Retinal pigment epithelial cell (primary cell): ENCODE measurements at regions not wholly inside any gene's neighbourhood (a gene's known extent, or its start where the extent isn't known, plus 50 kb on each side); places are given as distances from the start of the nearest gene placed in this dataset.

Experiments
- DNase-seq: peaks from one replicate; pipeline ENCODE4 v3.0.0-alpha.2; 2010; ENCODE audit warnings: low read depth
- H3K4me3 ChIP-seq: 2 replicates; pipeline ENCODE4 v1.5.1; 2011; ENCODE audit warnings: mild to moderate bottlenecking, low read length, control low read depth, moderate library complexity
- CTCF ChIP-seq: conservative IDR thresholded peaks from 2 replicates; pipeline ENCODE4 v1.5.1; 2011; ENCODE audit warnings: low read depth, low read length, control low read depth, inconsistent platforms

GRCh38 chr11:44361813-44362212 is 51.9 kb upstream of the ALX4 start:
- TF ChIP-seq CTCF: no peak
- no peak for DNase-seq
- no peak overlapping the region for H3K4me3 ChIP-seq

DNA sequence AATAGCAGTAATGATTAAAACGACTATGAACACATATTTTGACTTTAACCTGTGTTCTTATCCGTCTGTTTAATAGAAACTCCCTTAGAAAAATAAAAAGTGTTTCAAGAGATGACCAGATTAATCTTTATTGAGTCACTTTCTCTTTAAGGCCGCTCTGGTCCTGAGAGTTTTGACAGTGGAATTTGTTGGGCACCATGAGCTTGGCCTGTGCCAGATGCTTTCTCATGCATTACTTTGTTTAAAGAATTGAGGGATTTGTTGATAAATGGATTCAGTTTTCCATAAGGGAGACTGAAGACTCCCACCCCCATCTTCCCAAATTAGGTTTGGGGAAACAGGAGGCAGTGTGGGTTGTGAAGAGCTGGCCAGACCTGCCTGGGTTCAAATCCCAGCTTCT is 53.2 kb upstream of the ALX4 start:
- DNase-seq: no peak
- TF ChIP-seq CTCF: no peak
- no peak overlapping the region for H3K4me3 ChIP-seq

GRCh38 chr11:44364596-44364995 is 54.7 kb upstream of the ALX4 start:
- no peak for TF ChIP-seq CTCF
- DNase-seq: no peak
- no peak overlapping the region for H3K4me3 ChIP-seq

DNA sequence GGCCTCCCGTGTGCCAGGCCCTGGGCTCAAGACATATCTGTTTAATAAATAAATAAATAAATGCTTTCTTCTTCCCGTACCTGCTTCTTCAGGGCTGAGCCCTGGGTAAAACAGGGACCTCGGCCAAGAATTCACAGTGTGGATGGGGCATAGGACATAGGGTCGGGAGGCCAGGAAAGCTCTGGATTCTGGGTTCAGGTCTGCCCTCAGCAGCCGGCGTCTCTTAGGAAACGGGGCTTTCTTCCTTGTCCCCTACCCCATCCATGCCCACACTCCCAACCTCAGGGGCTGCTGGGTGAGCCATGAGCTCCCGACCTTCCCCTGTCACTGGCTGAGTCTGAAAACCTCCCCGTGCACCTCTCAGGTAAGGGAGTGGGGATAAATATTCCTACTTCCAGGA is 55.7 kb upstream of the ALX4 start:
- no peak for DNase-seq
- no peak for TF ChIP-seq CTCF
- no peak overlapping the region for H3K4me3 ChIP-seq

DNA sequence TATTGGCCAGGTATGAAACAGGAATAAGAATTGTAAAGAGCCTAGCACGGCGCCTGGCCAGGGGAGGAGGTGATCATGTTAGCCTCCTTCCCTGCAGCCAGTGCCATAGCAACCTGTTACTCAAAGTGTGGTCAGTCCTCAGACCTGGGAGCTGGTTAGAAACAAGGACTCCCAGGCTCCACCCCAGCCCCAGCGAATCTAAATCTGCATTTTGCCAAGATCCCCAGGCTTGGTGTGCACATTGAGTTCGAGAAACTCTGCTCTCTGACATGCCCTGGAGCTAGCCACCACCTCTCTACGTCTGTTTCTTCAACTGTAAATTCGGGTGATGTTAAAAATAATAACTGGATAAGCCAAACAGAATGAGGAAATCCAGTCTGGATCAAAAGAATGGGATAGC is 56.1 kb upstream of the ALX4 start:
- H3K4me3 ChIP-seq: no peak overlapping the region
- no peak for TF ChIP-seq CTCF
- DNase-seq: no peak

GRCh38 chr11:44366741-44367140 is 56.8 kb upstream of the ALX4 start:
- H3K4me3 ChIP-seq: no peak overlapping the region
- TF ChIP-seq CTCF: no peak
- no peak for DNase-seq

DNA sequence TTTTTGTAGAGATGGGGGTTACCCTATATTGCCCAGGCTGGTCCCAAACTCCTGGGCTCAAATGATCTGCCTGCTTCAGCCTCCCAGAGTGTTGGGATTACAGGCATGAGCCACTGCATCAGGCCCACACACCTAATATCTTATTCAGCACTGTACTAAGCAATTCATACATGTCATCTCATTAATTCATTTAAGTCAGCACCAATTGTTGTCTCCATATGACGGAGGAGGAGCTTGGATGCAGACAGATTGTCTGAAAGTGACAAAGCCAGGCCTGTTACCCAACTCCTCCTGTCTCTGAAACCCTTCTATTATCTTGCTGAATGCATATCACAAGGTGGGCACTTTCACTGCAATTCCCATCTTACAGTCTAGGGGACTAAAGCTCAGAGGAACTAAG is 57.5 kb upstream of the ALX4 start:
- no peak for DNase-seq
- TF ChIP-seq CTCF: no peak
- H3K4me3 ChIP-seq: no peak overlapping the region
